Stimulated activated CD4-positive, alpha-beta T cell treated with anti-CD3 and anti-CD28 coated beads, Interleukin-1b, Interleukin-23, amount 100 ng/mL, for 4 hours (primary cell): ENCODE measurements at regions not wholly inside any gene's neighbourhood (a gene's known extent, or its start where the extent isn't known, plus 50 kb on each side); places are given as distances from the start of the nearest gene placed in this dataset.

Source experiments
- DNase-seq, 2 donors: peaks; one replicate each; pipeline ENCODE4 v3.0.0-alpha.2; 2020; ENCODE audit warnings: low read depth in 2 of 2

DNA sequence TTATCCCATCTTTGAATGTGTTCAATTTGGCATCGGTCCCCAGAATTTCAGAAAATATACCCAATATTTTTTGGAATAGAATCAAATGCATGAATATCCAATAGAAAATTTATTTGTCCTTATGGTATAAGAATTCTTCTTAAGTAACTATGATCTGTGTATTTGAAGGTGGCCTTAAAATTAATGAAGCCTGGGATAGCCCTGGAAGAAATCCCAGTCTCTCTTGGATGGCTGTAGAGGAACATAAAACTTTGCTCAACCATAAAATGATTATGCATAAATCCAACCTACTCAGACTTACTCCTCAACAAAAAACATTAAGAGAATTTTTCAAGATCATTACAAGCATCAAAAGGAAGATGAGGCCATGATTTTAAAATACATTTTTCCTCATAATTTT is 269.4 kb upstream of the SMIM31 start:
- DNase-seq: no peak

DNA sequence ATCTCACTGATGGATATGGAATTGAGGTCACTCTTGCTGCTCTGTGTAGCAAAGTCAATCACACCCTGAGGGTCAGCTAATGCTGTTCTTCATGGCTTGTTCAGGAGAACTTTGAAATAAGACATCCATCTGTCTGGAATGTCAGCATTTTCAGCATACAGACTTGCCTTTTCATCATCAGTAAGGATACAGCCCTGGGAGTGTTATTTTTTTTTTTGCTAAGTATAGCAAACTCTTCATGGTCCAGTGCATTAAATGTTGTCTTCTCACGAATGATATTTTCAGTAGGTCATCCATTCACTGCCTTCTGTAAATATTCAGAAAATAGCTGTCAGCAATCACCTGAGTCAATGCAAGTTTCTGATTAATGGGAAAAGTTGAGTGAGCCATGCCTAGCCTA is 268.8 kb upstream of the SMIM31 start:
- DNase-seq: no peak

DNA sequence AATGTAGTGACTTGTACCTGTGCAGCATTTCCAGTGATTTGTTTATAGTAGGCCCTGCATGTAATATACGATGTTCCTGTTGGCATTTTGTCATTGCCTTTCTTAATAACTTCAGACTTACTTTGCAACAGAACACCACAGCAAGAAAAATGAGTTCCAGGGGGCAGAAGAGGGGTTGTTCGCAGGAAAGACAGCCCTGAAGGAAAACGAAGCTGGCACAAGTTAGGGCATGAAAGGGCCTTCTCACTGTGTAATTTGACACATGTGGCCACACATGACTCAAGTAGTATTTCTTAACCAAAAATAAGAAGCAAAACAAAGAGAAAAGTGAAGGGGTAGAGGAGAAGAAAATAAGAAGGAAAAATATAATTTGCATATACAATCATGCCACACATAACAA is 265.8 kb upstream of the SMIM31 start:
- DNase-seq: no peak

DNA sequence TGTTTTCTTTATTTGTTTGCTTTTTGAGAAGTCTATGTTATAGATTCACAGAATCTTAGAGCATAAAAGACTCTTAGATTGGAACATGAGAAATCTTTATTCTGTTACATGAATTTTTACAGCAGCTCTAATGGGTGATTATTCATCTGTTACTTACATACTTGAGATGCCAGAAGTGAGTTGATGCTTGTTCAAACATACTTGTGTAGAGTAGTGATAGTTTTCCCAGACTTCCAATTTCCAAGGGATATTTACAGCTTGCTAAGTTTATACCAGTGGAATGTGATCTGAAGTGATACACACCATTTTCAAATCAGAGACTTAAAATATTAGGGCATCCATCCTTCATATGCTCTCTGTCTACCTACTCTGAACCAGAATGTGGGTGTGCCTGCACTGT is 252.9 kb upstream of the SMIM31 start:
- DNase-seq: no peak

DNA sequence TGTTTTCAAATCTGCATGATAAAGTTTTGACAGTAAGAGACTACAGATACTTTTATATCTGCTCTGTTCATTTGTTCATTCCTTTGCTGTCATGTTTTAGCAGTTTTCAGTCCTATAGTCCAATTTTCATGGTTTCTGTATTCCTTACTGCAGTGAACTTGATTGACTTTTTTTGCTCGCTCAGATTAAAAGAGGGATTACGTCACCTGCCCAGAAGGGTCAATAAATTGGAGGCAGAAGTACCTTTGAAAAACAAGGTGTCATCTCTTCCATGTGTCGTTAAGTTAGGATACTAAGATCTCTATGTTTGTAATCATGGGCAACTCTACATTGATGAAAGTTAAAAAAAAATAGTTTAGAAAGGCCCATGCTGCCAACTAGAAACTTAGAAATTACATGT is 250.1 kb upstream of the SMIM31 start:
- DNase-seq: no peak

DNA sequence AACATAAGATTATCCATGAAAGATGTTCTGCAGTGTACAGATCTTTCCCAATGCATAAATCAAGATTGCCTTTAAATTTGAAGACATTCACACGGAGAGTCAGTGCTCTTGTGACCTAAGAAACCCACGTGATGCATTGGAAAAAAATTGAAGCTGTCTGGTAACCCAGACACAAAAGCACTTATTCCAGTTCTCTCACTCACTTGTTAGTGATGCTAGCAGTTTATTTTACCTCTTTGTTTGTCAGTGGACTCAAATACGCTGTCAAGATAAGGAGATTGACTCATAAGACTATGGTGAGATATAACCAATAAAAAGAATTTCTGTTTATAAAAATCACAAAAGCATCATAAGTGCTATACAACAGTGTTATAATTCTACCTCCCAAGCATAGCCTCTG is 245.8 kb upstream of the SMIM31 start:
- DNase-seq: no peak

DNA sequence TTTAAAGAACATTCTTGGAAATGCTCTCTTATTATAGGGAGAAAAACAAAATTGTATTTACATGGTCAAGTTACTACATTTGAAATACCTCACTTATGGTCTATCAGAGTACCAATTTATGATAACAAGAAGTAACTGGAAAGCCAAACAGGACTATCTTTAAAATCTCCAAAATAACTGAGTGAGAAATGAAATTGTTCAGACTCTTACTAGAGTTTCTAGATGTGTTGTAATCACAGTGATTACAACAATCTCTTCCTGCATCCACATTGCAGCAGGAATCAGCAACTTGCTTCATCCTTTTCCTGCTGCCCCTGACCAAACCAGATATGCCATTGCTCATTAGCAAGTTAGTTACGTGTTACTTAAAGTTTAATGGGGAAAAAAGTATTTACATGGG is 245.2 kb upstream of the SMIM31 start:
- DNase-seq: no peak

DNA sequence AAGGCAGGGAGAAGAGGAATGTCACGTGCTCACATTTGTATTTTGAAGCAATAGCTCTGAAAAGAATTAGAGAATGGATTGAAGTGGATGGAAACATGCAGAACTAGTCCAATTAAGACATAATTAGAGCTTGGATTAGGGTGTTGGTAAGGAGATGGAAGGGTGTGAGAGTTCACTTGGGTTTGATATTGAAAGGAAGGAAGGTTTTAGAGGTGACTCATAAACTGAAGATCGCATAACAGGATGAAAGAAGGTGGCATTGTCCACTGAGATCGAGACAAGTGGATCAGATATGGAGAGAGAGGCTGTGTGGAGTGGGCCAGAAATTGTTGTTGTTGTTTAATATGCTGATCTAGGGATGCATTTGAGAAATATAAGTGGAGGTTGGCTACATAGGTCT is 244.0 kb upstream of the SMIM31 start:
- DNase-seq: no peak

DNA sequence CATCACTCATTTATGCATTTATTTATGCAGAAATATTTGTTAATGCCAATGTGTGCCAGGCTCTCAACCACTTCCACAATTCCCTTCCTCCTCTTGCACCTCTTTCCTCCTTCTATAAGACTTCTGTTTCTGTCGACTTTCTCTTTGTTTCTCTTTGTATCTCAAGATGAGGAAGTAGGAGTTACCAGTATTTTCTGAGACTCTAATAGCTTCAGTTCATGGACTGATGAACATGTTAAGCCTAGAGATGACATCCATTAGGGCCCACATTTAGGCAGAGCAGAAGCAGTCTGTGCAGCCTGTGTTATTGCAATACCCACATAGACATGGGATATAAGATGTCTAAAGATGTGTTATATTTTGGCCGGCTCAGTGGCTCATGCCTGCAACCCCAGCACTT is 241.8 kb upstream of the SMIM31 start:
- DNase-seq: no peak

DNA sequence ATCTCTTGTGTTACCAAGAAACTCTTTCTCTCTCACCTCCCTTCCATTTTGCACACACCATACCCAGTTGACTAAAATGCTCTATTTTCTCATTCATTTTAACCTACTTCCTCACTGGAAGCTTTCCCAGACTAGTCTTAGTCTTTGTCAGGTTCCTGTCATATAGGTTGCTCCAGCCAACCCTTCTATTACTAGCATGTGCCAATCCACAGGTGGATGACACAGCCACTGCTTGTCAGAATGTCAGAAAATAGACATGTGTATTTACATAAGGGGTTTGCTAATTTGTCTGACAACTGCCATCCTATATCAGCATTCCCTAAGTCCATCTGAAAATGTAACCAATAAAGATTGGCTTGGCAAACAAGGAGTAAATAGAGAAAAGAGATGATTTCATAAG is 239.2 kb upstream of the SMIM31 start:
- DNase-seq: no peak

DNA sequence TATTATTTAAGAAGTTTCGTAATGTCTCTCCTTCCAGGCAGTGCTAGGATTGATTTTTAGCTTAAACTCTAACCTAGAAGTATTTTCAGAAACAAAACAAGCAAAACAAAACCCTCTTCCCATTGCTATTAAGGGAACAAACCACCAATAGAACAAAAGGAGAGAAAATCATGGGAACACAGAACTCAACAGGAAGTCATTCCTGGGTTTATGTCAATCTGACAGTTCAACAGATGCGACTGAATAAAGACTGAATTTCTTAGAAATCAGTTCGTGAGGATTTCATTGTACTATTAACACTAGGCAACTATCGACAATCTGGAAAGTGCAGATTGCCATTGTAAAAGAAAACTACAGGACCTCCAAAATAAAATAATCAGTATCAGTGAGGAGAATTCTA is 229.1 kb upstream of the SMIM31 start:
- DNase-seq: no peak

DNA sequence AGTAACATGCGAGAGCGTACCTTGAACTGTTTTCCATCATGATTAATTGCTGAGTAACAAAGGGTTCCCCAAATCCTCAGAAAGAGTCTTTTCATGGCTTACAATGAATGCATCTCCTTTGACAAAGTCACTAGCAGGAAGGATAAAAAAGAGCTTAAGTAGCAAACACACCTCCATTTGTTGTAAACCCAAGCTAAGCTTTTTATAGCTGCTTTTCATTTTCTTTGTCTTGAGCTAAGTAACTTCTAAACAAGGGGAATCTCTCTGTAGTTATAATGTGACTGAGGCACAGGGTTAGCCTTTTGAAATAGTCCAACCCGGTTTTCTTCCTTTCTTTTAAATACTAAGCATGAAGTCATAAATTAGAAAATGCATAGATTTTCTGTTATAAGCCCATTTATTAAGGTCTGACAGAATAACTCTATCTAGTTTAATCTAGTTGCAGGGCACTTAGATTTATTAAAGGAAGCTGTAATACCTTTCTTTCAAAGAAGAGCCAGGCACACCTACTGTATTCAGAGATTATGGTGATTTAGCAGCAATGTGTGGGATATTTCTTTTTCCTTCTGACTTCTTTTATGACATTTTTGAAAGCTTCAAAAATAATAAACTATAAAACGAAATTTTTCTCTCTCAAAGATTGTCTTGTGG is 226.9 kb upstream of the SMIM31 start:
- no peak for DNase-seq

DNA sequence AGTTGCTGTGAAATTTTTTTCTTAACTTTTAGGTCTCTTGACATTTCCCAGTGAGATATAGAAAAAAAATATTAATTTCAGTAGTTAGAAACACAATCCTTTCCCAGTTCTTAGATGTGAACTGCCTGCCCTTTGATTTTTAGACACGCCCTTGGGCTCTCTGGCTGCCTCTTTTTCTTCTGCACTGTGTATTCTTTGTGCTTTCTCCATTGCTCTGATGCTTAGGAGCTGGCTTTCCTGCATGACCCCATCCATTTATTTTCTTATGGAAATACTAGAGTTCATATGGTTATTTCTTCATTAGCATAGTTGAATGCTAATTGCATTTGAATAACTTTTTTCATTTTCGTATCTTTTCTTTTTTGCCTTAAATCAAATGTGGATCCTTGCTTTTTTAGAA is 224.9 kb upstream of the SMIM31 start:
- DNase-seq: no peak

DNA sequence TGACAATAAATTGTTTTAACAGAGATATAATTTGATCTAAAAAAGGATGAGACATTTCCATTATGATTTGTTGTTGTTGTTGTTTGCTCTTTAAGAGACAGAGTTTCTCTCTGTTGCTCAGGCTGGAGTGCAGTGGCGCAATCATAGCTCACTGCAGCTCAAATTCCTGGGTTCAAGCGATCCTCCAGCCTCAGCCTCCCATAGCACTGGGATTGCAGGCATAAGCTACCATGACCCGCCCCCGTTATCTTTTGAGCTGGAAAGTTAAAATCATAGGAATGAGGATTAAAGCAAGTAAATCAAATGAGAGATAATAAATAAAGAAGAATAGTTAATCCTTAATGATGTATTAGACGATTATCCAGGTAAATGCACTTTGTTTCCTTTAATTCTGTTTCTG is 224.4 kb upstream of the SMIM31 start:
- no peak for DNase-seq

DNA sequence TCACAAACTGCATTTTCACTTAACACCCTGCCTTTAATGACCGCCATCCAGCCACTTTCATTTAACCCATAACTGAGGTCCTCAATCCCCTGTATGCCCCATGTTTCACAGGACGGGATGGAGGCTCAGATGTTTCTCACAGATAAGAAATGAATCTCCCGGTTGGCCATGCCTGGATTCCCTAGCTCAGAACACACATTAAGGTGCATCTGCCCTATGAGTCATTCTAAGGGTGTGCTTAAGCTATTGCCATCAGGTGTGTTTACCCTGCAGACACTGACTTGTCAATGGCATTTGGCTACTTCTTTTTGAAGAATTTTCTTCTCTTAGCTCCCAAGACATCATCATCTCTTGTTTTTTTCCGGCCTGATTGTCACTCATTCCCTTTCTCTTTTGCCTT is 222.6 kb upstream of the SMIM31 start:
- no peak for DNase-seq

DNA sequence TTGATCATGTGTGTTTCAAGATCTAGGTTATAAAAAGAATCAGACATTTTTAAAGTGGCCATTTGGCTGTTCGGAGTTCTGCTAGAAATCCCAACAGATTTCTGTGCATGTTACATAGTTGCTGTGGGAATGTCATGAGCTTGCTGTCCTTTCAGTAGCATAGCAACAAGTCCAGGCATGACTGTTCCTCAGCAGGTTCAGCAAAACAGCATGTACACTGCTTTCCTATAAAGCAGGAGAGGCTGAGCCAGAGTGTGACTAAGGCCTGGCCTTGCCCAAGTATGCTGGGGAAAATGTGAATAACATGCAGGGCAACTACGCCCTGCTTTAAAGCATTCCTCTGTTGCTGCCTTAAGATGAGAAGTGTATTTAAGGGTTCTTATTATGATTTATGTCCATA is 217.1 kb upstream of the SMIM31 start:
- no peak for DNase-seq

DNA sequence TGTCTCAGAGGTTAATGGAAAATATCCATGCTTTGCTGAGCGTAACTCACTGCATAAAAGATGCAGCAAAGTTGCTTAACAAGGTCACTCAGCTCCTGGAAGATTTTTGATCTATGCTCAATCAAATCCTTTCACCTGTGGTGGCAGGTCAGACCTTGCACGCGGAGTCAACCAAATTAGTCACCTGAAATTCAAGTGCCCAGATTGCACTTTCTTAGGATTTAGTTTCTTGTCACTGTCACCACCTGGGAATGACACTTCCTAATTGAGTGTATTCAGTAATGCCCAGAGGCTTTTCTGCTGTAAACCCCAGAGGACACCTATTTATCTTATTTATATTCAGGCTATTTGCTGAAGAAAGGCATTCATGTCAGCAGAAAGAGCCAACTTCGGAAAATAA is 215.8 kb upstream of the SMIM31 start:
- no peak for DNase-seq

DNA sequence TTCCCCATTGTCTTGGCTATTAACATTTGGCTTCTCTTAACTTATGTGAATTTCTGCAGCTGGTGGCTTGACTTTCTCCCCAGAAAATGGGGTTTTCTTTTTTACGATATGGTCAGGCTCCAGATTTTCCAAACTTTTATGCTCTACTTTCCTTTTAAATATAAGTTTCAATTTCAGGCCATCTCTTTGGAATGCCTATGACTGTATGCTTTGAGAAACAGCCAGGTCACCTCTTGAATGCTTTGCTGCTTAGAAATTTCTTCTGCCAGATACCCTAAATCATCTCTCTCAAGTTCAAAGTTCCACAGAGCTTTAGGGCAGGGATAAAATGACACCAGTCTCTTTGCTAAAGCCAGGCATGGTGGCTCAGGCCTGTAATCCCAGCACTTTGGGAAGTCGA is 212.9 kb upstream of the SMIM31 start:
- no peak for DNase-seq

DNA sequence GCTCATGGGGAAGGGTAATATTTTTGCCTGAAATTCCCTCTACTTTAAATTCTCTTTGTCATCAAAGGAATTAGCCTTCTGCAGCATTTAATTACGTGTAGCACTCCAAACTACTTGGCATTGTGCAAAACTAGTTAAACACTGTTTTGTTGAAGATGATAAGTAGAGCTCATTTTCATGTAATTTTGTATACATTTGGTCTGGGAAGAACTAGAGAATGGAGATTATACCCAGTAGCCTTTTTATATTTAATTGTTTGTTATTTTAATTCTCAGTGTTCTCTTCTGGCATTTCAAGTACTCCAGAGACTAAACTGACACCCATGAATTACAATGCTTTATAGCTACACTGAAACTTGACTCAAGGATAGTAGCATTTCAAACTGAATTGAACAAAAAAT is 211.5 kb upstream of the SMIM31 start:
- no peak for DNase-seq

DNA sequence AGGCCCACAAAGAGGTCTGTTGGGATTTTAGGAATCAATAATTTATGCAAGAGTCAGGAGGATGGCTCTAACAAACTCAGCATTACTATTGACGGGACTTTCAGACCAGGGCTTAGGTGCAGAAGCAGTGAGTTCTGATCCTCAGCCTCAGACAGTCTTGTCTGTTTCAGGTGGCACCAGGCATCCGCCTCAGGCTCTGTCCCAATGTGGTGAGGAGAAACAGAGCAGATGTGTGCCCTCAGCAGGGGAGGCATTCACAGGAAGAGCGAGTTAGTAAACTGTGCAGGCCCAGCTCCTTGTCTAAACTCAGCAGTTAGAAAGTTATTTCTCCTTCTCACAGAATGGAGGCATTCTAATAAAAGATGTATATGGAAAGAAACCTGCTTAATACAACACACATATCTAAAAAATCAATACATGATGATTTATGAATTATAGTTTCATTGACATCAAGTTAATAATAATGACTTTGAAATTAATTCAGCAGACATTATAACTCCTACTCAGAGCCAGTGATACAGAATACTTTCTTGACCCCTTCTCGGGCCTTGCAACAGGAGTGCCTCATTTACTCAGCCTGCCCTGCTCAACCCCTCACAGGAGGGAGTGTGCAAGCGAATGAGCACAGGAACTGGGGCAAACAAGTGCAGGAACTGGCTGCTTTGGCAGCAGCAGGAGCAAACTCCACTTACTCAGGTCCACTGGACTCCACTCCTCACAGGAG is 202.8 kb upstream of the SMIM31 start:
- no peak for DNase-seq

DNA sequence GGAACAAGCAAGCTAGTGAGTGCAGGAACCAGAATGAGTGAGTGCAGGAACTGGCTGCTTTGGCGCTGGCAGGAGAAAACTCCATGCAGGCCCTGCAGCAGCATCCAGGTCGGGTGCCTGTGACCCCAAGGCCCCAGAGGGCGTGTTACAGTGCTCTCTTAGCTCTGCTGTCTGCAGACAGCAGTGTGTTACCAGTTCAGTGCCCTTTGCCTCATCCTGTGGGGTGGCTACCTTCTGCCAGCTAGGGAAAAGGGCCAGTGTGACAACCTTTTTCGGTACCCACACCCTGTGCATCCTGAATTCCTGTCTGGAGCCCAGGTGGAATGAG is 202.3 kb upstream of the SMIM31 start:
- no peak for DNase-seq

DNA sequence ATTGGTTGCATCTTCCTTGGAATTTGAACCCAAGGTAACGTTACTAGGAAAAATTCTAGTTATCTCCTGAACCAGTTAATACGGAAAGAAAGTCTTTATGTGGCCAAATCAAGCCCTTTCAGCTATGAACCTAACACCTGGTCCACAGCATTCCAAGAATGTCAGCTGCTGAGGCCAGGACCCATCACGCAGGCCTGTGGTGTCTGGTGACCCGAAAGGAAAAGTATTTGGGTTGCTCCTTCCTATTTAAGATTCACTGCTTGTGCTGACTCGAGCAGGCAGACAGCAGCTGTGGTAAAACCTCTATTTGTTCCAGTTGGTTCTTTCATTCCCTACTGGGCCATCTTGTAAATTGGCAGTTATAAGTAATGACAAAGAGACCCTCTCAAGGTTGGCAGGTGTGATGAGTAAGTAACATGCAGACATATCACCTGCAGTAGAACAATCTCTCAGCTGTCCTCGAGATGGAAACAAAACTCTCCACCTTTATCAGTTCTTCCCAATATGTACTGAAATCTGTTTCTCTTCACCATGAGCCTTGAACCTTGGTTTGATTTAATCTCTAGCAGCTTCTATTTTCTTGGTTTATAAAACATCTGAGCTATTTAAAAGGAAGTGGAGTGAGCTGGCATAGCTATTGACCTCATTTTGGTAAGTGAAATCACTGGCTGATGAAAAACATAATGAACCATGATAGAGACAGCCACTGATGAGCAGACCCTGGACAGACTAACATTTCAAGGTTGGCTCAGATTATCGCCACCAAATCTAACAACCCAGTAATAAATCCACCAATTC is 182.1 kb upstream of the SMIM31 start:
- no peak for DNase-seq

DNA sequence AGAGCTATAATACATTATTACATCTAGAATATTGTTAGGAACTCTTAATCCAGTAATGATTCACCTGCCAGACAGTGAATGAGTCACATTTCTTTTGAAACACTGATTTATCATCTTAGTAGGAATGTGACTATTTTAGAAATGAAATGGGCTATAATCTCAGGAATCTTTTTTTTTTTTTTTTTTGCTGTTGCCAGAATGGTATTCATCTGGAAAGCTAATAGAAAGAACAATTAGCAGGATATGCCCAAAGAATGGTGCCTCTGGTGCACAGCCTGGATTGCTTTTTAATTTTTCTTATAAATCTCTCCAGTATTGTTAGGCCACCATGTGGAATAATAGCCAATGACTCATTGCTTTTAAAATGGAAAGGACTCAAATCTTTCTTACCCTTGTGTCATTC is 181.1 kb upstream of the SMIM31 start:
- DNase-seq: no peak
